ENCODE measurements at regions not wholly inside any gene's neighbourhood (a gene's known extent, or its start where the extent isn't known, plus 50 kb on each side); places are given as distances from the start of the nearest gene placed in this dataset.

GRCh38 chr6:27772261-27773001 lies 139.8 kb downstream of the OR2B2 start (continued):
- TF ChIP-seq CHD1 (IDR thresholded peaks at IDR 0.05; ENCODE audit: low read depth, low read length) = no peak

GRCh38 chr6:27771235-27771634 lies 141.0 kb downstream of the OR2B2 start:
- no peak overlapping the region for H3K27ac ChIP-seq (ENCODE audit: insufficient read depth, low read length)
- H4K91ac ChIP-seq (ENCODE audit: insufficient read depth, low read depth, low read length) = no peak overlapping the region
- ChIA-PET POLR2A (ENCODE audit: unreplicated experiment) (no interaction called here), CTCF (interaction anchor here (2.7 kb wide), 1 partner anchor 25 kb away, joined by 16 read pairs; no protein-coding TSS in a partner anchor)
- H3K9me3 ChIP-seq (ENCODE audit: control insufficient read depth, insufficient read depth, low read length) = no peaks in the 10 kb centered on the region
- H3K27me3 ChIP-seq (ENCODE audit: control insufficient read depth, insufficient read depth, low read length) = peaks cover 4% of the 10 kb centered on the region; the same call in 1 of the 2 replicates
- no peak overlapping the region for H2AFZ ChIP-seq (replicated peaks; ENCODE audit: low read length, poor library complexity)
- no peak overlapping the region for H2BK20ac ChIP-seq (ENCODE audit: low read depth, low read length)
- no CpG with 5 or more reads among the region's 4 CpGs for WGBS, 2 experiments (ENCODE audit: extremely low coverage in 2 of 2, insufficient read length in 1 of 2)
- H2BK120ac ChIP-seq (ENCODE audit: low read depth, low read length) = no peak overlapping the region
- no peak overlapping the region for H4K8ac ChIP-seq (ENCODE audit: low read depth in 2 of 2, low read length in 2 of 2)
- H3K4me3 ChIP-seq (ENCODE audit: insufficient read depth, low read depth, low read length) = no peak overlapping the region
- no peak overlapping the region for H3K18ac ChIP-seq (ENCODE audit: low read depth, low read length)
- TF ChIP-seq MAFK (IDR thresholded peaks at IDR 0.05; ENCODE audit: low read depth, low read length) (no peak), CEBPB (IDR thresholded peaks at IDR 0.05; ENCODE audit: low read depth, low read length) (no peak), CHD1 (IDR thresholded peaks at IDR 0.05; ENCODE audit: low read depth, low read length) (no peak)
- dilution Hi-C loops (cut with HindIII; ENCODE audit: low sequenced_read_pairs, unreplicated experiment) = no loop called here
- H4K5ac ChIP-seq (ENCODE audit: low read depth, low read length) = no peak overlapping the region
- H3K23ac ChIP-seq (ENCODE audit: low read depth, low read length) = no peak overlapping the region
- in situ Hi-C loops (cut with MboI; ENCODE audit: low sequenced_read_pairs) = no loop called here
- no peak overlapping the region for H3K4me2 ChIP-seq (ENCODE audit: low read depth, low read length)
- no peaks in the 10 kb centered on the region for H3K9me1 ChIP-seq (ENCODE audit: insufficient read depth, low read length)
- no peak overlapping the region for H2BK5ac ChIP-seq (ENCODE audit: low read depth, low read length, poor library complexity, severe bottlenecking)
- H3K14ac ChIP-seq (replicated peaks; ENCODE audit: low read depth, low read length) = no peak overlapping the region
- no peak for ATAC-seq (ENCODE audit: low read depth)
- no peaks in the 10 kb centered on the region for H4K20me1 ChIP-seq (ENCODE audit: insufficient read depth, low read length)
- no peak overlapping the region for H2AK9ac ChIP-seq (replicated peaks; ENCODE audit: low read depth, low read length, poor library complexity)
- no peaks in the 10 kb centered on the region for H3K36me3 ChIP-seq (ENCODE audit: control insufficient read depth, insufficient read depth, low read length)
- intact Hi-C loops (cut with micrococcal nuclease) = no loop called here
- no peaks in the 10 kb centered on the region for H3K4me1 ChIP-seq (ENCODE audit: control insufficient read depth, insufficient read depth, low read length)
- no peak overlapping the region for H2BK15ac ChIP-seq (ENCODE audit: low read depth, low read length)
- H3K4ac ChIP-seq (ENCODE audit: low read depth, low read length) = no peak overlapping the region
- H3K9ac ChIP-seq (ENCODE audit: low read depth, low read length) = no peak overlapping the region
- H3K79me1 ChIP-seq (ENCODE audit: low read depth in 1 of 2, low read length in 2 of 2) = no peaks in the 10 kb centered on the region
- H2AK5ac ChIP-seq (ENCODE audit: low read depth, low read length) = no peak overlapping the region
- DNase-seq = no peak
- H3K56ac ChIP-seq (ENCODE audit: extremely low read depth, insufficient read depth, low read length) = no peak overlapping the region
- BruUV-seq (replicated peaks) = no TSS peak

Data from IMR-90 (cell line).